ENCODE measurements at regions not wholly inside any gene's neighbourhood (a gene's known extent, or its start where the extent isn't known, plus 50 kb on each side); places are given as distances from the start of the nearest gene placed in this dataset.

GRCh38 chr2:56754066-56754615 is 570.4 kb downstream of the CCDC85A start:
- no peaks in the 10 kb centered on the region for H3K9me3 Mint-ChIP-seq (ENCODE audit: unreplicated experiment)
- no TSS peak for BruUV-seq (replicated peaks)
- H3K4me3 Mint-ChIP-seq (ENCODE audit: unreplicated experiment): no peak overlapping the region
- no peak for TF ChIP-seq CTCF (IDR thresholded peaks at IDR 0.05; ENCODE audit: insufficient read depth in 1 of 2, low read depth in 1 of 2, low read length in 1 of 2, severe bottlenecking in 1 of 2, unreplicated experiment in 1 of 2)
- H3K27me3 Mint-ChIP-seq (ENCODE audit: insufficient read depth, unreplicated experiment): peaks cover 4% of the 10 kb centered on the region
- no peaks in the 10 kb centered on the region for H3K36me3 ChIP-seq (ENCODE audit: control insufficient read depth, insufficient read depth, low read length)
- no peaks in the 10 kb centered on the region for H3K4me1 Mint-ChIP-seq (ENCODE audit: low read depth, unreplicated experiment)
- H3K36me3 Mint-ChIP-seq (ENCODE audit: insufficient read depth, unreplicated experiment): no peaks in the 10 kb centered on the region
- no peaks in the 10 kb centered on the region for H3K27me3 ChIP-seq (replicated peaks; ENCODE audit: control insufficient read depth, insufficient read depth, low read length)
- no peak overlapping the region for H3K4me3 ChIP-seq (ENCODE audit: low read depth, low read length)
- H3K4me1 ChIP-seq: no peaks in the 10 kb centered on the region
- ChIA-PET POLR2A (no interaction called here), CTCF (no interaction called here)
- intact Hi-C loops (cut with micrococcal nuclease; ENCODE audit: unreplicated experiment): no loop called here
- no peaks in the 10 kb centered on the region for H3K9me3 ChIP-seq
- DNase-seq: no peak
- no peak overlapping the region for H3K27ac Mint-ChIP-seq (ENCODE audit: unreplicated experiment)

- Mint-ChIP-seq H3K27me3 (ENCODE audit: insufficient read depth, unreplicated experiment) (peaks cover 4% of the 10 kb centered on the region), H3K36me3 (ENCODE audit: insufficient read depth, unreplicated experiment) (no peaks in the 10 kb centered on the region), H3K4me3 (ENCODE audit: unreplicated experiment) (no peak overlapping the region), H3K27ac (ENCODE audit: unreplicated experiment) (no peak overlapping the region), H3K4me1 (ENCODE audit: low read depth, unreplicated experiment) (no peaks in the 10 kb centered on the region), H3K9me3 (ENCODE audit: unreplicated experiment) (no peaks in the 10 kb centered on the region)
- intact Hi-C loops (cut with micrococcal nuclease; ENCODE audit: unreplicated experiment): no loop called here
- Histone ChIP-seq H3K27me3 (replicated peaks; ENCODE audit: control insufficient read depth, insufficient read depth, low read length) (no peaks in the 10 kb centered on the region), H3K4me1 (no peaks in the 10 kb centered on the region), H3K36me3 (ENCODE audit: control insufficient read depth, insufficient read depth, low read length) (no peaks in the 10 kb centered on the region), H3K4me3 (ENCODE audit: low read depth, low read length) (no peak overlapping the region), H3K9me3 (no peaks in the 10 kb centered on the region)
- ChIA-PET CTCF (no interaction called here), POLR2A (no interaction called here)
- TF ChIP-seq CTCF (IDR thresholded peaks at IDR 0.05; ENCODE audit: insufficient read depth in 1 of 2, low read depth in 1 of 2, low read length in 1 of 2, severe bottlenecking in 1 of 2, unreplicated experiment in 1 of 2): no peak
- no peak for DNase-seq
- BruUV-seq (replicated peaks): no TSS peak
Measured at GRCh38 chr2:56754627-56755026, 570.8 kb downstream of the CCDC85A start.

GRCh38 chr2:56757884-56758545 is 574.2 kb downstream of the CCDC85A start:
- BruUV-seq (replicated peaks): no TSS peak
- intact Hi-C loops (cut with micrococcal nuclease; ENCODE audit: unreplicated experiment): no loop called here
- Mint-ChIP-seq H3K9me3 (ENCODE audit: unreplicated experiment) (peaks cover 7% of the 10 kb centered on the region), H3K27me3 (ENCODE audit: insufficient read depth, unreplicated experiment) (no peaks in the 10 kb centered on the region), H3K4me3 (ENCODE audit: unreplicated experiment) (no peak overlapping the region), H3K36me3 (ENCODE audit: insufficient read depth, unreplicated experiment) (no peaks in the 10 kb centered on the region), H3K27ac (ENCODE audit: unreplicated experiment) (no peak overlapping the region), H3K4me1 (ENCODE audit: low read depth, unreplicated experiment) (no peaks in the 10 kb centered on the region)
- H3K4me1 ChIP-seq: no peaks in the 10 kb centered on the region
- no peak for TF ChIP-seq CTCF (IDR thresholded peaks at IDR 0.05; ENCODE audit: insufficient read depth in 1 of 2, low read depth in 1 of 2, low read length in 1 of 2, severe bottlenecking in 1 of 2, unreplicated experiment in 1 of 2)
- ChIA-PET CTCF (no interaction called here), POLR2A (no interaction called here)
- DNase-seq: no peak
- H3K27me3 ChIP-seq (replicated peaks; ENCODE audit: control insufficient read depth, insufficient read depth, low read length): no peaks in the 10 kb centered on the region
- H3K36me3 ChIP-seq (ENCODE audit: control insufficient read depth, insufficient read depth, low read length): no peaks in the 10 kb centered on the region
- no peaks in the 10 kb centered on the region for H3K9me3 ChIP-seq
- H3K4me3 ChIP-seq (ENCODE audit: low read depth, low read length): no peak overlapping the region

Measured in Caco-2 (cell line).